ENCODE measurements at regions not wholly inside any gene's neighbourhood (a gene's known extent, or its start where the extent isn't known, plus 50 kb on each side); places are given as distances from the start of the nearest gene placed in this dataset.

DNA sequence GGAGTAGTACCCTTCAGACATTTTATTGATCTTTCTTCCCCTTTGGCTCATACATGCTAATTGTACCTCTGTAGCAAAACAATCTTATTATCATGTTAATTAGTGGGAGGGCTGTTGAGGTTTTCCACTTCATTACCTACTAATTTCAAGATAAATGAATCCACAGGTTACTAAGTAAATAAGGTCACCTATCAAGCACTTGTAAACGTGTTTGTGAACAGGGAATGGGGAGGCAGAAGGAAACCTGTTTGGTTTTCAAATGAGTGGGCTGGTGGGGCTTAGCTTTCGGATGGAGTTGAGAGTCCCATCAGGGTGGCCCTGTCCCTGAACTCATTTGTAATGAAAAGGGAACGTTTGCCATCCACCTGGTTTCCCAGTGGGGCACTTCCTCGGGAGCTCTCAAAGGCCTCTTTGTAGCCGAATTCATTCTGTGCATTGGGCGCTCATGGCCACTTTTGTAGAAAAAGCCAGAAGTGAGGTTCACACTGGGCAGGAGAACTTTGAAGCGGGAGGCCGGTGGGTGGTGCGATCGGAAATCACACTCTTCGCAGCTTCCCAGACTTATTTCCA is 419.8 kb upstream of the NR2F2 start:
- no peak for DNase-seq

DNA sequence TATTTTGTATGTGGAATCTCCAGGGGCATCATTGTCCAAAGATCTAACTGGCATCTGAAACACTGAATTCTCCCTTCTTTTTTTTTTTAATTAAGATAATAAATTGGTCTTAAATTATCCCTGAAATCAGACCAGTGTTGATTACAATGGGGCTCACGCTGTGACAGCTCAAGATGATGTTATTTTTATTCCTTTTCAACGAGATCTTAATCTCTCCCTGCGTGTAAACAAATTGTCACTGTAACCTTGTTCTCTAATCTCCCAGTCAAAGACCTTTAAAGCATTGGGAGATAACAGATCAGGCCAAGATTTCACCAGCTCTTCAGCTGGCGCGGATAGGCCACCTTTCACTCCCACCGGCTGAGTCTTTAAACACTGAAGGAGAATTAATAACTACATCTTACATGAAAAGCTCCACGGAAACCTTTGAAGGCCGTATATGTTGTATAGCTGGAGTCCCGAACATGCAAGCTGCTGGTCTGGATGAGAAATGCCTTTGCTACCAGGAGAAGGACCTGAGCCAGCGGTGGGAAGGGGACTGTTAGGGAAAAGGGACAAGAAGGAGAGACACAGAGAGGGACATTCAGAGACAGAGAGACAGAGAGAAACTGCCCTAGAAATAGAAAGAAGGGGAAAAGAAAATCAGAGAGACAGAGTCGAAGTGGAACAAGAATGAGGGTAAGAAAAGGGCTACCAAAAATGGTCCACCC is 418.8 kb upstream of the NR2F2 start:
- no peak for DNase-seq

DNA sequence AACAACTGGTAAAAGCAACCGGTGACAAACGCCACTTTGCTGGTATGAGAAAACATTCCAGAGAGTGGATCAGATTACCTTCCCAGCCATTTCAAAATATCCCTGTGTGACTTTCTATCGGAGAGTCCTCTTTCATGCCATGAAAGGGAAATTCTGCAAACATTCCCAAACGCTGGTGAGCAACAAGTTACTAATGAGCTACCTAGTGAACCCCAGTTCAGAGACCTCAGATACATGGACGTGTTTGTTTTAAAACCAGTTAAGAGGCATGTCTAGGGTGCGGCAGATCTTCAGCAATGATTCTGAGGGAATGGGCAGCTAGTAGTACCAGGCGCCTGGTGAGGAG is 418.2 kb upstream of the NR2F2 start:
- DNase-seq: no peak

DNA sequence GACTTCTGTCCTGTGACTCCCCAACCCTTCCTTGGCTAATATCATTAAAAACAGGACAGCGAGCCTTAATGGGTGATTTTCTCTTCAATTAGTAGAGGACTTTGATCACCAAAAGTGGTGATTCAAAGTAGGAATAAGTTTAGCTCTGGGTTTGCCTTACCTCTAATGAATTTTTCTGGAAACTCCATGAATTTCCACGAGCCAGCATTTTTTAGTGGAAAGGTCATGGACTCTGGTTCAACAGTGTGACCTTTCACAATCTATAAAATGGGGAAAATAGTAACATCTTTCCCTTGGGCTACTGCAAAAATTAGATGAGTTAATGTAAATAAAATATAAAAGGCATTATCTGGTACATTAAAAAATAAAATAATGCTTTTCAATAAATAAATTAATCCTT is 417.8 kb upstream of the NR2F2 start:
- no peak for DNase-seq

DNA sequence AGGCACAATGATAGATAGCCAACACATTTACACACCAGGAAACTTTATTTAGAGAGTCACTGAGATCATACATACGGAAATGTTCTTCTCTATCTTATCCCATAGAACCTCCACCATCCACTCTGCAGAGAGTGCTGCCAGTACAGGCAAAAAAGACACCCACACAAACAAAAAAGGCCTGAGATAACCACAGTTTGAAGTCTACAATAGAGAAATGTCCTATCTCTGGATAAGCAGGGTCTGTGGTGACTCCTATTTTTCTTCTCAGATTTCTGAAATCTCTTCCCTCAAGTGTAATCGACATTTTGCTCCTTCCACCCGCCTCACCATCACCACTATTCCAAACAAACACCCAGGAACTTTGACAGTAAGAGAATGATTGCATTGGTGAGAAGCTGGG is 413.9 kb upstream of the NR2F2 start:
- no peak for DNase-seq

DNA sequence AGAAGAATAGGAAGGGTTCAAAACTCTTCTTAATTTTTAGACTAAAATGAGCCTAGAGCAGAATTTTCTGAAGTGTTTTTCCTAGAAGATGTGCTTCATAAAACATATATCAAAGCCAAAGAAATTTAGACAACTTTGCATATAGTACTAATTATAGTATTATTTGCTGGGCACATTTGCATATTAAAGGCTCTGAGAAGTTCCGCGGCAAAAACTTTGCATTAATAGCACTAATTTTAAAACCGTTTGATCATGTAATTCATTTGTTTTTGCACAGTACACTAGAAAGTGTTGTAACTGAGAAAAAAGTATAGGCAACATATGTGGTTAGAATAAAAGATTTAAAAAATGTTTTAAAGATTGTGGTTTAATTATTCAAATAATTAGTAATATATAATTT is 412.0 kb upstream of the NR2F2 start:
- DNase-seq: no peak

DNA sequence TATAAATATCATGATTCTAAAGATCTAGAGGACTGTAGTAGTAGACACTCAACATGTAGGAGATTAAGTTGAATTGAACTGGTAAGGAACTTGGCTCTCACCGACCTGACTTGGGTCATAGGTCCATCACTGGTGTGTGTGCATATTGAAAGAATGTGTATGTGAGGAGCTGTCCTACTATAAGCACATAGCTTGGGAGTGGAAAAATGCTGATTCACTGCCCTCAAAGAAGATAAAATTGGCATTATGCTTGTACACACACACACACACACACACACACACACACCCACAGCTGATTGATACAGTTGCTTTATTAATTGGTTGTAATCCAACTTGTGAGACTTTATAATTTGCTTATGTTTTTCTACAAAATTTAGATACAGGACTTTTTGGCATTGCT is 411.0 kb upstream of the NR2F2 start:
- no peak for DNase-seq

DNA sequence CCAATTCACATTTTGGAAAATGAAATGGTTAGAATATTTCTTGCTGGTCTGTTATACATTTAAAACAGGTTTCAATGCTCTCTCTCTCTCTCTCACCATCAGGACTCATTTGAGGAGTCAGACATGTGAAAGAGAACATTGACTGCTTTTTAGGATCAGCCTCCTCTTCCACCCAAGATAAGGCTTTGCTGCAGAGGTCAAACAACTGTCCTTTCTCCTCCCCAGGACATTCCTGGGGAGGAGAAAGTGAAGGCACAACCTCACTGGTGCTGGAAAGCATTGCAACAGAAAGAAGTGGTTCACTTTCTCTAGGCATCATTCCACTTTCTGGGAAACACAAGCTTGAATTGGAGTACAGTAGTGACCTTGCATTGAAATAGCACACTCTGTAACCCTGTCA is 409.1 kb upstream of the NR2F2 start:
- DNase-seq: no peak

DNA sequence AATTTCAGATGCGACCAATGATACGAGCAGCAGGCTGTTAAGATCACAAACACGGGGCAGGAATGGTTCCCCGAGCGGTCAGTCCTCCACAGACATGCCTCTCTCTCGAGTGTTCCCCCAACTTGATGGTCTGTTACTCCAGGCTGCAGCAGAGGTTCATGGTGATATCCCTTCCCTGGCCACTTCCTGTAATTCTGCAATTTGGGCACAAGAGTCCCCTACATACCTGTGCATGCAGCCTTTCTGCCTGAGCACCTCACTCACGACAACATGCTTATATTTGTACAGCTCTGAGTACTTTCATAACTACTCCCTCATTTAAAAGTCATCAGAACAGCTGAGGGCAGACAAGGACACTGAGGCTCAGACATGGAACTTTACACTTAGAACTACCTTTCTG is 408.1 kb upstream of the NR2F2 start:
- DNase-seq: no peak

DNA sequence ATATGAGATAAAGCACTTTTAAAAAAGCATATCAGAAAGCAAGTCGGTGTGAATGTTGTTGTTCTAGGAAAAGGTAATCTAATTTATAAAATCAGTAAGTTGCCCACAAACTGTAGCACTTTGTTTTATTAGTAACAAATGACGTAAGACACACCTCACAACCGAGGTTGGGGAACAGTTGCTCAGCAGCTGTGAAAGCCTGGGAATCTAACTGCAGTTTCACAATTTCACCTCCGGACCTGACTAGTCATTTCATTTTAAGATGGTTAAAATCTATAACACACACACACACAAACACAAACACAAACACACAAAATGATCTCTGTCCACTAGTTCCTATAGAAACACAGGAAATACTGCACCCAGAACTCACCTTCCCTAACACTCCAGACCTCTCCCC is 406.7 kb upstream of the NR2F2 start:
- DNase-seq: no peak

DNA sequence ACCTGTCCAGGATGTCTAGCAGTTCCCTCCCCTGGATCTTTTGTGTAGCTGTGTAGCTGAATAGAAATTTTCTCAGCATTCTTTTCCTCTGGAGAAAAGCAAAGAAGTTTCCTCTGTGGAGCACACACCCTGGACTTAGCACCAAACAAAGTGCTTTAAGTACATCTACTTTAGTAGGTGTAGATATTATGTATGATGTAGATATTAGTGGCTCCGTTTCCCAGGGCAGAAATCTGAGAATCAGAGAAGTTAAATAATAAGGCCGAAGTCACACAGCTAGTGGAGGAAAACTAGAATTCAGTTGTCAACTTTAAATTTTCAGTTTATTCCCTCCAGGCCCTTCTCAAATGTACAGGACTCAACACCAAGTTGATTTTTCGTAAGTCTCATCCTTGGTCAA is 401.7 kb upstream of the NR2F2 start:
- DNase-seq: no peak

DNA sequence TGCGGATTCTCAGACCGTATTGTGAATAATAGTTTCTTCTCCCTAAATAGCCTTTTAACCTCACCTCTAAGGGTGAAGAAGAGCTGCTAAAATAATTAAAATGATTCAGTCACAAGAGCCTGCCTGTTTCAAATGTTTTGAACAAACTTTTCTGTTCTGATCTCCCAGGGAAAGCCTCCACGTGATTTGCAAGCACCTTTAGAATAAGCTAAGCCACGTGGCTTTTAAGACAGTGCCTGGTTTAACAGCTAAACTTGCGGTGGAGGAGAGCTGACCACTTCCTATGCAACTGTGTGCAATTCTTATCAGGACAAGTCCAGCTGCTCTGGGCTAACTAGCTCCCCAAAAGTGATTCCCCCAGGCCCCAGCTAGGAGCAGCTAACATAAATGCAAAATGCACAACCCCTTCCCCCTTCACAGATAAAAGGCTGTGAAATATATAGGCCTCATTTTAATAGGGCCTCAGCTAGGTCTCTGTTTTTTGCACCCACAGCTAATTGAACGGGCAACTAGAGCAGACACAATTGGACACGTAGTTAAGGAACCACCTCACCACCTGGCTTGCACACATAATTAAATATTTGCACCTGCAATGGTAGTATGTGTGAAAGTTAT is 401.2 kb upstream of the NR2F2 start:
- DNase-seq: peak; percentile 43

DNA sequence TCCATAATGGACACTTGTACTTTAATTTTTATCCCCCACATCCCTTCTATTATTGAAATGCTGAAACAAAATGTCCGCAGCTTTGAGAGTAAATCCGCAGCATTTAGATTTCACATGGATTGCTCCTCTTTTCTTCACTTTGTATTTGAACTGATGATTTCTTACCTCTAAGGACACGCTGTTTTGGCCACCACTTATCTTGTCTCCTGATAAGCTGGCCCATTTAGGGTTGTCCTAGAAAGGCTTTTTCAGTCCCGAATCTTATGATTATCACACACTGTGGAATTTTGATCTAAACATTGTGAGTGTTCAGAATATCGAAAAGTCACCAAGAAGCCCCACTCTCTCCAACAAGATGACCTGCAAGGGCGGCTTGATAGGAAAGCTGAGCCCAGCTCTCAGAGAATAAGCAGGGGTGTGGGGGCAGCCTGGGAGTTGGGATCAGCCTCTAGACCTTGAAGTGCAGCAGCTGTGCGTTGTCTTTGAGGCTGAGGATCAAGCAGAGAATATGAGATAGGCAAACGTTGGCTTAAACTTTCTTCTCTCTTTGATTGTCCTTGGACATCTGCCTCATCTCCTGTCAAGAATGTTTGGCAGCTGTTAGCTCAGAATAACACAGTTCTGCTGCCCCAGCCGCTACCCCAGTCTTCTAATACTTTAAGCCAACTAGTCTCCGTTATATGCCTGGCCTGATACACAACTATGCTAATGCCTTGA is 399.7 kb upstream of the NR2F2 start:
- no peak for DNase-seq

DNA sequence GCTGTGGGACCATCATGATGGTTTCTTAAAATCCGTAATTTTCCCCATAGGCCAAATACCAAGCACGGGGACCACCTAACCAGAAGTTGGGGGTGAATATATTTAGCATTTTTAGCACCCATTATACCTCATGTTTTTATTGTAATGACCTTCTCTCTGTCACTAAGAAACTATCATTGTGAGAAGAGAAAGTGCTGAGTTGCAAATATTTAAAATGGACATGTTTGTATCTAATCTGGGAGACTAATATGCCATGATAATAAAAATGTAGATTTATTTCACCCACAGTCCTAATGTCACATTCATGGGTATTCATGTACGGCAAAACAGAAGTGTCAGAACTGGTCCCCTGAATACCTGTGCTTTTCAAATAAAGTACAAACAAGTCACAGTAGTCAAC is 398.9 kb upstream of the NR2F2 start:
- DNase-seq: no peak

DNA sequence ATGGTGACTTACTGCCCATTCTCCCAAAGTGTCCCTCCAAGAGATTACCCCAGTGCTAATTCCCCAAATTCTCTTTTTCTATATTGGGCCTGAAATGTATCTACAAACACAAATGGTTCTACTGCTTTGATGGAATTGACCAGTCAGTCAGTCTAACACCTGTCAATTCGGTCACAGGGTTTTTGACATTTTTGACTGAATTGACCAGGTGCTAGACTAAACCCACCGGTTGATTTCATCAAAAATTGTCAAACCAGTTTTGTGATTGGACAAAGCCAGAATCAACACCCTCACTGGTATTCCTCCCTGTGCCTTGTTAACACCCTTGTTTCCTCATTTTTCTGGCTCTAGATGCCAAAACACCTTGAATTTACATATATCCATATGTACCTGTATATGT is 398.4 kb upstream of the NR2F2 start:
- no peak for DNase-seq

DNA sequence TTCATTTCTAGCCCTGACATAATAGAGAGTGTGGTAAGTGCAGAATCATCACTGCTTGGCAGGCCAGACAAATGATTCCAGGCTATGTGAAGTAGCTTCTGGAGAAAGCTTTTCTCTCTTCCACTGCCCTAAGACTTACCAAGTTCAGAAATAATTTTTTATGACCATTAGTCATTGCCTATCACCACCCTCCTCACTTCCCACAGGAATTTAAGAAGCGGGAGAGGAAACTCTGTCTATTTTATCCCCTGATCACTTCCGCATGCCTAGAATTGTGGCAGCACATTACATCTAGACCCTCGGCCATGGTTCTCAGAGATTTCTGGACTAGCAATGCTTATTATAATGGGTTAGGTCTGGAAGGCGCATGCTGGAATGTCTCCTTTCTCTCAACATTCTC is 397.8 kb upstream of the NR2F2 start:
- DNase-seq: no peak

DNA sequence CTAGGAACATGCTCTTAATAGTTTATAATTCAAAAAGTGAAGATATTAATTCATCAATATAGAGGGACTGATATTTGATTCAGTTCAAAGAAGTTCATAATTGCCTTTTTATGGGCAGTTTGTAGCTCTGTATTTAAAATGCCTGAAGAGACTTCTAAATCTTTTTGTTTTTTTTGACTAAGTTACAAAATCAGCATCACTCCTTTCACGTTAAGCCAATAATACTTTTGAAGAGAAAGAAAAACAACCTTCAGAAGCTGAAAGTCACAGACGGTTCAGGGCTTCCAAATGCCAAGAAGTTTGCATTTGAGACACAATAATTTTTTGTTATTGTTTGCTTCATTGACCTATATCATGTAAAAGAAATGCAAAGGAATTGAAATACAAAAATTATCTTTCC is 394.6 kb upstream of the NR2F2 start:
- no peak for DNase-seq

DNA sequence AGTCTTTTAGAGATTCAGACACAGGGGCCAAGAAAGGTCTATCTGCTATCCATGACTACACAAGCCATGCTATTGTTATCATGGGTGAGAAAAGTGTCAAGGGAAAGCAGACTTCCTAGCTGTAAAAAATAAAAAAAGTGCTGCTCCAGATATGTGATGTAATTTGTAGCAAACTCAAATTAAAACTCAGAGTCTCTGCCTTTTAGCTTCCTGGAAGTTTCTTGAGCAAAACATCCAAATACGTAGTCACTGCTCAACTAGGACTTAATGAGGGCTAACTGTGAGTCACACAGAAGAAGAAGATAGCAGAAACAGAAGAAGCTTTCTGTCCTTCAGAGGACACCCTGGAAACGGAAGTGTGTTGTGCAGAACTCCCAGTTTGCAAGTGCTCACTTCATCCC is 393.4 kb upstream of the NR2F2 start:
- no peak for DNase-seq

DNA sequence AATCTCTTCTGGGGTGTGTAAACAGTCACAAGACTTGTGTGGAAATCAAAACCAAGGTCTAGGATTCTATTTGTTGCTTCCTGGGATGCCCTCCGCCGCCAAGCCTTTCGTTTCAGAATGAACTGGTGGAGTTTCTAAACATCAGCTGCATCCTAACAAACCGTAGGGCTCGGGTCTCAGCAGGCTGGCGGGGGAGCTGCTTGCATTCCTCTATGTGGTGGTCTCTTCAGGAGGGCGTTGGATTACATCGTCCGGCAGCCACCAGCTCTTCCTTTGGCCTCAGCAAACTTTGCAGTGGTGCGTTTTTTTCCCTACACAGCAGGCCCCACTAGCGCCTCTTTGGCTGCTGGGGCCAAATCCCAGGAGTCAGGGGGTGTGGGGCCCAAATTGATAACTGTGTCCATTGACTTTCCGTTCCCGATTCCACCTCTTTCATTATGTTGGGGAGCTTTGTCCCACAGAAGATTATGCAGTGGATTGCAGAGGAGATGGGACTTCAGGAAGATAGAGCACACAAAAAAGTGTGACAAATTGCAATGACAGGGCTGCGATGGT is 390.0 kb upstream of the NR2F2 start:
- no peak for DNase-seq

DNA sequence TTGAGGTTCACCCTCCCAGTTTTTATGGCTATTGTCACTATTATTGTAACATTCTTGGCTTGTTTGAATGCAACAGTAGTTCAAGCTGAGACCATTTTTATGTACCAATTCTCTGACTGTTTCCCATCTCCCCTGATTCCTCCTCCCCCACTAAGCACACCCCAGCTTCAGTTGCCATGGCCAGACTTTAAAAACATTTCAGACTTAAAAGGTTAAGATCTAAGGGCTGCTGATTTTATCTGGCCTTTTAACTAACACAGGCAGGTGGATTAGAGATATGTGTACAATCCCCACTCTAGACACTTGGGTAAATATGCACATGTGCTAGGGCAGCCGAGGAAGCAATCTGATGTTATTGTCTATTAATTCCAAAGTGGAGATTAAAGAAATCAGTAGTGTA is 386.3 kb upstream of the NR2F2 start:
- DNase-seq: no peak

DNA sequence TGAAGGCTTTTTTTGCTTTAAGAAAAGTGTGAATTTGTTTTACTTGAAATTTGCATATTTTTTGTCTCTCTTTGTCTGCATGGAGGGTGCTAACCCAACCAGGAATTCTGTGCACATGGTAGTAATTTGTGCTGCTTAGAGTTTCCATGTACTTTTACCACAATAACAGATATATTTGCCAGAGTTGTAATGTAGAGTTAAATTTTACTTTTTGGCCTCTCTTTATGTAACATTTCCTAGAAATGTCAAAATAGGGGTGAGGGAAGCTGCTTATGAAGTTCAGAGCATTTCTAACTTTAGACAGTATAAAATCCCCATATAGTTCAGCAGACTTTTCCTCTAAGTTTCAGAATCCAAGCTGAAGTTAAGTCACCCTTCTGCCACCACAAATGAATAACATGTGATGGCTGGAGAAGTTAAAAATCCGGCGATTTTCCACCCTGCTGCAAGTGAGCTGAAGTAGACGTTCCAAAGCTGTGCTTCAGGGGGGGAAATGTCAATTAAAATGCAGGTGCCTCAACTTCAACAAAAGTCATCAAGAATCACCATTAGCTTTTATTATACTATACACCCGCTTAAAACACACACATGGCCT is 385.7 kb upstream of the NR2F2 start:
- DNase-seq: no peak

DNA sequence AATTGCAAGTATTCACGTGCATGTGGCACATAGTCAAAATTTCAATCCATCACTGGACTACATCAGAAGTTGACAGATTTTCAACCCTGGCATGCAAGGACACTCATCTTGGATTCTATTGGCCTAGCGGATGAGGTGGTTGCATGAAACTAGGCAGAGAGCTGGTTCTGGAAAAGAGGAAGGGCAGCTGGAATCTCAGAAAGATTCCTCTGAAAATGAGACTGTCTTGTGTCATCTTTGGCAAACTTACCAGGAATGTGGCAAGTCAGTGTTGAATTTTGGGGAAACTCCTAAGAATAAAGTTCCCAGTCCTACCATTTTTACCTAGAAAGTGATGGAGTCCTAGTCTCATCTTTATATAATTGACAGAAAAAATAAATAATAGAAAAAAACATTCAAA is 384.3 kb upstream of the NR2F2 start:
- no peak for DNase-seq

DNA sequence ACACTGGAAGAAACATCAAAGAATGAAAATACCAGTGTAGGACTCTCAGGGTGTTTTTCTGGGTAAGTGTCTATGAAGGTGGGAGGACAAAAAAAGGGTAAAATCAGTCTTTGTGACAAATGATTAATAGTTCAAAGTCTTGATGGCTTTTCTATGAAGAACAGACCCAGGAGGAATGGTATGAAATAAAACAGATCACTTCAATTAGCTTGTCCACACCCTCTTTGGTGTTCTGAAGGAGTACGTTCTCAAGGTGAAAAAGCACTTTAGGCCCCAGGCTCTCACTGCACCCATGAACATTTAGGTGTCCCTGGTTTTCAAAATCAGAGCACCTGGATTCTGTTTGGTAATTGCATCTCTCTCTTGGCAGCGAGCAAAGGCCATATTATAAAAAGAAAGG is 383.6 kb upstream of the NR2F2 start:
- DNase-seq: no peak

DNA sequence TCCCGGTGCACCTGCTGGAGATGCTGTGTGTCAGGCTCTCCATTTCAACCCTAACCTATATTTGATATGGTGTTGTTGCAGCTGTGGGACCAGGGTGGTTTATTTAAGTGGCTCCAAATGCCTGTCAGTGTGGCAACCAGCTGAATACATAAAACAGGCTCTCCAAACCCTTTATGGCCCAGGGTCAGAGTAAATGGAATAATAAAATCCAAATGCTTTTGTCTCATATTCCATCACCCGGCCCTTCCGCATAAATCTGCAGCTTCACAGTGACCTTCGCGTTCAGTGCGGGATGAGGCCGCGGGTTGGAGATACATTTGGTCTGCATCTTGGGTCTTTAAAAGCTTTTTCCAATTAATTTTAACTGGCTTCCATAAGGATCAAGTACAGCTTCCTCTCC is 382.1 kb upstream of the NR2F2 start:
- DNase-seq: no peak
